NB4 (cell line): ENCODE measurements at regions not wholly inside any gene's neighbourhood (a gene's known extent, or its start where the extent isn't known, plus 50 kb on each side); places are given as distances from the start of the nearest gene placed in this dataset.

Experiments
- POLR2A ChIP-seq: IDR thresholded peaks from 2 replicates; pipeline ENCODE4 v1.6.1; 2011; ENCODE audit warnings: mild to moderate bottlenecking; ENCODE audit not compliant: insufficient read length; ENCODE audit errors: extremely low read depth
- TF ChIP-seq, protein P1 (sequence below): IDR thresholded peaks from one replicate; pipeline ENCODE4 v1.5.1; 2012; ENCODE audit warnings: low read depth, low read length
- TF ChIP-seq, protein P2 (sequence below): IDR thresholded peaks from 2 replicates; pipeline ENCODE4 v1.6.1; 2011; ENCODE audit warnings: low read depth, low read length

DNA sequence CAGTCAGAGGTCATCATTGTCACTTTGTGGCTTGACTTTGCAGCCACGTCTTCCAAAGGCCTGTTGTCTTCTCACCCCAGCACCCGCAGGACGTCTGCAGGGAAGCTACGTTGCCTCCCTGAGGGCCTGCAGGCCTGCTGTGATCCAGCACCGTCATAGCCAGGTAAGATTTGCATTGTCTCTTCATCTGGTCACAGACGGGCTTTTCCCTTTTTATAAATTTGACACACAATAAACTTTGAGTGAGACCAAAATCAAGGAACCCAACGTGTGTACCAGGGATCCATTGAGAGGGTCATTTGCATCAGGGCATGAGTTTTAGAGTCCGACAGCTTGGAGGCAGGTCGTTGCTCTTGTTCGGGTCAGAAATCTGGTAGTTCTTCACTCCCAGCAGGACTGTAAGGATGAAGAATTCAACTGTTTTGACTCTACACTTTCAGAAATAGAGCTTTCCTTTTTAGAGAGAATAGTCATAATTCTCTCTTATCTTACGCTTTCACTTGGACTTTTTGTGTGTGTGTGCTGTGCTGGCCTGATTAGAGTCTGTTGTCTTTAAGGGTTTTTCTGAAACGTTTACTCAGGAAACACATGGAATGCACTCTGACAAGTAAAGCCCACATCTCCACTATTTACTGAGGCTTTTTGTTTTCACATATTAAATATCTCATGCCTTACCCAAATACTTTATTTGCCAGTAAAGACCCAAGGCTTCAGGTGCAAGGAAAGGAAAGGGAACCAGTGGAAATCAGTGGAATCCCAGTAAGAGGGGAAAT, 177.2 kb upstream of the TAB2 start:
- TF ChIP-seq, protein P1, sequence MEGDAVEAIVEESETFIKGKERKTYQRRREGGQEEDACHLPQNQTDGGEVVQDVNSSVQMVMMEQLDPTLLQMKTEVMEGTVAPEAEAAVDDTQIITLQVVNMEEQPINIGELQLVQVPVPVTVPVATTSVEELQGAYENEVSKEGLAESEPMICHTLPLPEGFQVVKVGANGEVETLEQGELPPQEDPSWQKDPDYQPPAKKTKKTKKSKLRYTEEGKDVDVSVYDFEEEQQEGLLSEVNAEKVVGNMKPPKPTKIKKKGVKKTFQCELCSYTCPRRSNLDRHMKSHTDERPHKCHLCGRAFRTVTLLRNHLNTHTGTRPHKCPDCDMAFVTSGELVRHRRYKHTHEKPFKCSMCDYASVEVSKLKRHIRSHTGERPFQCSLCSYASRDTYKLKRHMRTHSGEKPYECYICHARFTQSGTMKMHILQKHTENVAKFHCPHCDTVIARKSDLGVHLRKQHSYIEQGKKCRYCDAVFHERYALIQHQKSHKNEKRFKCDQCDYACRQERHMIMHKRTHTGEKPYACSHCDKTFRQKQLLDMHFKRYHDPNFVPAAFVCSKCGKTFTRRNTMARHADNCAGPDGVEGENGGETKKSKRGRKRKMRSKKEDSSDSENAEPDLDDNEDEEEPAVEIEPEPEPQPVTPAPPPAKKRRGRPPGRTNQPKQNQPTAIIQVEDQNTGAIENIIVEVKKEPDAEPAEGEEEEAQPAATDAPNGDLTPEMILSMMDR, result no peak
- TF ChIP-seq, protein P2, sequence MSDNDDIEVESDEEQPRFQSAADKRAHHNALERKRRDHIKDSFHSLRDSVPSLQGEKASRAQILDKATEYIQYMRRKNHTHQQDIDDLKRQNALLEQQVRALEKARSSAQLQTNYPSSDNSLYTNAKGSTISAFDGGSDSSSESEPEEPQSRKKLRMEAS, result no peak
- no peak for TF ChIP-seq POLR2A
